ENCODE measurements at regions not wholly inside any gene's neighbourhood (a gene's known extent, or its start where the extent isn't known, plus 50 kb on each side); places are given as distances from the start of the nearest gene placed in this dataset.

DNA sequence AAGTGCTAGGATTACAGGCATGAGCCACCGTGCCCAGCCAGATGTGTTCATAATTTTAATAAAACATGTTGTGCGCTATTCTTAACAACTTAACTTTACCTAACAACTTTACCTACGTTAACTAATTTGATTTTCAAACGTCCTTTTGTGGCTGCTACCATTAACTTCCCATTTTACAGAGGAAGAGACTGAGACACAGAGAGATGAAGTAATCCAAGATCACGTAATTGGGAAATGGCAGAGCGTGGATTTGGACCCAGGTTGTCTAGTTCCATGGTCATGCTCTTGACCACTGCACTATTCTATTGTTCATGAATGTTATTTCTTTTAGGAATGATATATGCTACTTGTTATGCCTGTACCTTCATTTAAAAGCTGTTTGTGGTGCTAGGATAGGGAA, 80.3 kb upstream of the MTPN start:
- no peak for DNase-seq

DNA sequence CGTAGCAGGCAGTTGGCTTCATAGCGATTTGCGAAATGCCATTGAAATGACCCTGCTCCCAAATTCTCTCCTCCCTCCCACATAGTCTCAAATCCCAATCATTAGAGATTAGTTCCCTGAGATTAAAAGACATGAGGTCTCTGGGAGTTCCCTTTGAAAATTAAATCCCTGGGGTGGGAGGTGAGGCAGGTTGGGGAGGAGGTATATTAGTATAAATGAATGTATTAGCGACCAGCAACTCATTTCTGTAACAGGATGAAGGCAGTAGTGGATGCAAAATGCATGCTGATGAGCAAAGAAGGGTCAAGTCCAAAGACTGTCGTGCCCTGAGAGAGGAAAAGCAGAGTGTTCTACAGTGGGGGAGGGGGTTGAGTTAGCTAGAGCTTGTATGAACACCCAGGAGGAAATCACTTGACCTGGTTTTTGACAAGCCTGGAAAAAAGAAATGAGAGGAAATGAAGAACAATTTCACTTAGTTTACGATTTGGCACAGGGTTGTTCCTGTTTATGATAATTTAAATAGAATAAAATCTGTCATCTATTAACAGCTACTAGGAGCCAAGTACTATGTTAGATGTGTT, 79.6 kb upstream of the MTPN start:
- DNase-seq: no peak

DNA sequence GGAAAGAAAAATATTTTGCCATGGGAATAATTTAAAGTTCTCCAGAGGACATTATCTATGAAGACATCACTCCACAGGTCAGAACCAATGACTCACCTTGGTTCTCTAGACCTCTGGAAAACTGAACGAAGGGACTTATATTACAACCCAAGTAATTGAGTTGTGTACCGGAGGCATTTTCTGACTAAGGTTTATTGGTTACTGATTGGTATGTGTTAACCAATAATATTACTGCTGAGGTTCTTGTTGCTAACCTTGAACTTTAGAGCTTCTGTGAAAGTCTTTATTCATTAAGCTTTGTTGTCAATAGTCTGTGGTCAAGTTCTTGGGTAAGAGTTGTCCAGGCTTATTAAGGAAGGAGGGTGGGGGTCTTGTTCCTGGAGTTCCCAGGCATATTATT, 78.1 kb upstream of the MTPN start:
- DNase-seq: no peak

DNA sequence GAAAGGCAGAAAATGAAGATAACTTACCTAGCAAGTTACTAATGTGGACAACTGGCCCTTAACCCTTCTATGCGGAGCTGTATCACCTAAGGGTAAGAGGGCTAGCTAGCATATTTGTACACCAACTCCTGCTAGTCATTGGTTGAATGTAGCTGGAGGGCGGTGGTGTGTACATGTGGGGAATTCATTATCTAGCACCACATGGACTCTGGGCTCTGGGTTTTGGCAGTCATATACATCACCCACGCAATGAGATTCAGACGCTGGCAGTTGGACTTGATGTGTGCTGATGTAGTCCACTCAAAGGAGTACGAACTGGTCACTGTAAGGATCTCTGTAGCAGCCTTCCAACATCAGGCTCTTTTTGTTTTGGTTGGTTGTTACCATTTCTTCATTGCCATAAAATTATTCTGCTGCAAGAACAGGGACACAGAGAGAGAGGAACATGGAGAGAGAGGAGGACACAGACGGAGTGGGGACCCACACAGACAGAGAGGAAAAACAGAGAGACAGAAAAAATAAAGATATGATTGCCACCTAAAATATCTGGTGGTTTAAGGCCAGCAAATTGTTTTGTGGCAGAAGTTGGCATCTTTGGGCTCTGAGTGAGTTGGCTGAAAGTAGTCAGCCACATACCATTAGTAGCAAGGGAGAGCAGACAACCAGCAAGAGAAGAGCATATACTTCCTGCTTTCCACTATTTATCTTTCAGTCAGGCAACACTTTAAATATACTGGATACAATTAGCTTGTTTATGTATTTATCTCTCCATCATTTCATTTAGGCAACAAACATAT, 76.7 kb upstream of the MTPN start:
- DNase-seq: no peak

DNA sequence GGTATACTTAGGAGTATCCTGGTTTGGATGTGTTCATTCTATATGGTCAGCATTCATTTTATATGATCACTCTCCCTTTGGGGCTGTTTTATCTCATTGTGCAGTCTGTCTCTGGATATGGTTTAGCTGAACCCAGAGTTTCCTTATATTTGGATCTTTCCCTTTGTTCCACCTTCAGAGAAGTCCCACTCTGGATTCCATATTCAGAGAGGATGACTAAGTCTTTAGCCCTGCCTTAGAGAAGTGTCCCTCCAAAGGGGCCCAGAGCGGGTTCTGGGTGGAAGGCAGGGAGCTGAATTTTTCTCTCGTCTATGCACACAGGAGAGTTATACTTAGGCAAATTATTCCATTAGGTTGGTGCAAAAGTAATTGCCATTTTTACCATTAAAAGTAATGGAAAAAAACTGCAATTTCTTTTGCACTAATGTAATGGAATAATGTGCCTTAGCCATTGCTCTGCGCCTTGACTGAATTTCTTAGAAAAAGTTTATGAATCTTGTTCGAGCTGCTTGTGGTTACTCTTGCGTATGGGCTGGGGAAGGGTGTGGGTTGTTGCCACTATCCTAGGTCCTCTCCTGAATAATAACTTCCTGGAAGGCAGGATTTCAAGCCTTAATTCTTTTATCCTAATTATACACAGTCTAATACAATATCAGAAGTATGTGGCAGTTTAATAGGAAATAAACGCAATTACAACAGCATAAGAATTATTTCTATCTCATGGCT, 74.2 kb upstream of the MTPN start:
- DNase-seq: no peak

DNA sequence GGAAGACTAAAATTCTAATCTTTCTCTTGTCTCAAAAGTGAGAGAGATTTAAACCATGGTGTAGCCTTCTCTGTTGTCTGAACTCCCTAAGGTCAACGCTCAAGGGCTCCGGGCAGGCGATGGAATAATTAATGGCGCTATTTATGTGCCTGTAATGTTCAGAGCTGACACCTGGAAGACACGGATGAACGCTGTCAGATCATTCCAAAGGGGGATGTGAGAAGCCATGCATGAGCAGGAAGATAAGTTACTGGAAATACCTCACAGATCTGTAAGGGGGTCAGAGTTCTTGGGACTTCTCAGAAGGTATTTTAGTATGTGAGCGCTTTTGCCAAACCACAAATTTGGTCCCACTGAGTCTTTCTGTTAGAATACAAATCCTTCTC, 73.3 kb upstream of the MTPN start:
- DNase-seq: no peak

DNA sequence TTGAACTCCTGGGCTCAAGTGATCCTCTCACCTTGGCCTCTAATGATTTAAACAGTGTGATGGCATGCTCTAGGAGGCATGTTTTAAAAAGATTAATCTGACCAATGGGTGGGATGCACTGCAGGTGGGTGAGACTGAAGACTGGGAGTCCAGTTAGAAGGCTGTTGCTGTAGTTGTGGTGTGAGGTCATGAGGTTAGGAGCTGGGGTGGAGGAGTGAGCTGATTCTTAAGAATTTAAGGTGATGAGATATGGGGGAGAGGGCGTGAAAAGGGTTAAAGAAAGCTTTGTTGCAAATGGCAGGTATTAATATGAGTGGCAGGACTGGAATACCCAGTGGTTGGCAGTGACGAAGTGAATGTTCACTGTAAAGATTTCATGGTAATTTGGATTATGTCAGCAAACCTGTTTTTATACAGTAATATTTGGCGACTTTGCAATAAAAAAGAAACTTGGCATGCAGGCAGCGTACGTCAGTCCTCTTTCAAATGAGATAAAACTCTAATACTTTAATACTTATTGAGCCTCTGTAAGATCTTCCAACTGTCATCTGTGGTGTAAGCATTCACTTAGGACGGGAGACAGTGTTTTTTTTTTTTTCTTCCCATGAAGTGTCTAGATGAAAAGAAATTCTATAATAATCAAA, 72.8 kb upstream of the MTPN start:
- DNase-seq: no peak

DNA sequence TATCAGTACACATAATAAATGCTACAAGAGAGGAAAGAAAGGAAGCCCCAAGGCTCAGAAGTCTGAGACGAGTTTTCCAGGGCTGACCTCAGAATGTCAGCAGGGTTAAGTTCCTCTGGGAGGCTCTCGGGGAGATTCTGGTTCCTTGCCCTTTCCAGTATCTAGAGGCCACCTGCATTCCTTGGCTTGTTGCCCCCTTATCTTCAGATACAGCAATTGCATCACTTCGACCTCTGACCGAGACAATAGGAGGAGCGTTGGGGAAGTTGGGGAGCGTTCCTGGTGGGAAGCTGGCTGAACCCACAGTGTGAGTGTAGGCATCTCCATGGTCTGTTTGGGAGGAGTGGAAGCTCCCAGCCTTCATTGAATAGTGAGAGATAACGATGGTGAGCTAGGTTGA, 72.0 kb upstream of the MTPN start:
- peak; percentile 2 for DNase-seq

DNA sequence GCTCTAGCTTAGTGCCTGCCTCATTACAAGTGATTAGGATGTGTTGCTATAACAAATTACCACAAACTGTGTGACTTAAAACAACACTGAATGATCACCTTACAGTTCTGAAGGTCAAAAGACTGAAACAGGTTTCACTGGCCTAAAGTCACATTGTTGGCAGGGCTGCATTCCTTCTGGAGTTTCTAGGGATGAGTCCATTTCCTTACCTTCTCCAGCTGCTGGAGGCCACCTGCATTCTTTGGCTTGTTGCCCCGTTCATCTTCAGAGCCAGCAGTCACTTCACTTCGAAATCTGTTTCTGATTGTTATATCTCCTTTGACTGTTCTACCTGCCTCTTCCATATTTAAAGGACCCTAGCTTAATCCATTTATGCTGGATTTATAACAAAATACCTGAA, 69.4 kb upstream of the MTPN start:
- no peak for DNase-seq

DNA sequence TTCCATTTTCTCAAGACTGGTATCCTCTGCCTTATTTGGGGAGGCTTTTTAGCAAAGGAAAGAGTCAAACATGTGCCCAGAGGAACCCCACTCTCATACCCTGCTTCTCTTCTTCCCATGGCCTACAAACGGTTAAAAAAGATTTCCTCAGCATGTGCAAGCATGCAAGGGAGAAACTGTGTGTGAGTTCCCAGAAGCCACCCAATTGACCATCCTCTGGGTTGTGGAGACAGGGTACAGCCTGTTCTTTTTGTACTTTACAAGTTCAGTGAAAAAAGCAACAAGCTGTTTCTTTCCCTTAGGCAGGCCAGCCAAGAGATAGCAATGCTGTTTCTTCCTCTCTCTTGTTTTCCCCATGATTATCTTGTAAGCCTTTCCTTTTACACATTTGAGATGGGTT, 68.8 kb upstream of the MTPN start:
- no peak for DNase-seq

DNA sequence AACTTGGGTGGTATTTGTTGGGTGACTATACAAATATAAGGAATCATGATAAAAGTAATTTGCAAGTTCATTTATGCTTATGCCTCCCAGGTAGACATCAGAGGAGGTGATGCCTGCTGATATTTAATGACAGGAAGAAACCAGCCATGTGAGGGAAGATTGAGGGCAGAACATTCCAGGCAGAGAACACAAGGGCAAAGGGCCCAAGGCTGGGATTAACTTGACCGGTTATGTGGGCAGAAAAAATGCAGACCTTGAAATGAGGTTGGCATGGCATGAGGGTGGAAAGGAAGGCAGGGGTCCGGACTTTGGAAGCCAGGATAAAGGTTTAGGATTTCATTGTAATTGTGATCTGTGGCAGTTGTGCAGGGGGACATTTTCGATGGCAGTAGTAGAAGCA, 68.0 kb upstream of the MTPN start:
- no peak for DNase-seq

DNA sequence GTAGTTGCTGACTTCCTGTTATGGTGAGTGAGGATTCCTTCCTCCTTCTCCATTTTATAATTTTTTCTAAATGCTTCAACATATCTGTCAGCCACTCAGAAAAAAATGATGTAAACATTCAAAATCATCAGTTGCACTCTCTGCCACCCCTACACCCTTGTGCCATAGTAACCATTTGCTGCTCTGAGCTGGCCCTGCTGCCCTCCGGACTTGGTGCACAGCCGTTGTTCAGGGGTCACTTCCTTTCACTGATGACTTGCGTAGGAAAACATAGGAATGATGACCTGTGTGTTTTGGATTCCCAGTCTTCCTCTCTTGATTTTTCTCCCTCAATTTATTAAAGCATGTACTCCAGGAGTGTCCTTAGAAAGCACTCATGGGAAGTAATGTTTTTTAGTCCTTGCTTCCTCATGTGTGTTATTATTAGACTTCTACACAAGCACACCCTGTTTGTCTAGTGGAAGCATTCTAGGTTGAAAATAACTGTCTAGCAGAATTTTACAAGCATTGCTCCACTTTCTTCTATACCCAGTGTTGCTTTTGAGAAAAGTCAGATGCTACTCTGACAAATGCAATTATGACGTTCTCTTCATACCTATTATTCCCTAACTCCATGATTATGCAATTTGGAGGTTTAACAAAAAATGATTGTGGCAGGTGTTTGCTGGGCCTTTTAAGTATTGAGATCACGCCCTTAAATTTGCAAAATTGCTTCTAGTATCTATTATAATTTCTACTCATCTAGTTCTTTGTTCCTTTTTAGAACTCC, 62.6 kb upstream of the MTPN start:
- no peak for DNase-seq

DNA sequence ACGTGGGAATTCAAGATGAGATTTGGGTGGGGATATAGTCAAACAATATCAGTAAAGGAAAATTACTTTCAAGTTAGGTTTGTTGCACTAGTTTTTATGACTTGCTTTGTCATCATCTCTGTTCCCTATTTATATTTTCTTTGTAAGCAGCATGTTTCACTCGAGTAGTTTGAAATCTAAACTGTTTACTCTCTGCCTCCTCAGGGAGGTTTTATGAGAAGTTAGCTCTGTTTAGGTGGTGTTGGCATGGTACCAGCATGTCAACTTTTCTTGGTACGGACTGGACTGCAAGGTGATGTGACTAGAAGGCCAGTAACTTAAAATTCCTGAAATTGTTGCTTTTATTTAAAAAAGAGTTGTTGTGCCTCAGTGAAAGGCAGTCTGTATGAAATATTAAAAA, 59.2 kb upstream of the MTPN start:
- DNase-seq: no peak

DNA sequence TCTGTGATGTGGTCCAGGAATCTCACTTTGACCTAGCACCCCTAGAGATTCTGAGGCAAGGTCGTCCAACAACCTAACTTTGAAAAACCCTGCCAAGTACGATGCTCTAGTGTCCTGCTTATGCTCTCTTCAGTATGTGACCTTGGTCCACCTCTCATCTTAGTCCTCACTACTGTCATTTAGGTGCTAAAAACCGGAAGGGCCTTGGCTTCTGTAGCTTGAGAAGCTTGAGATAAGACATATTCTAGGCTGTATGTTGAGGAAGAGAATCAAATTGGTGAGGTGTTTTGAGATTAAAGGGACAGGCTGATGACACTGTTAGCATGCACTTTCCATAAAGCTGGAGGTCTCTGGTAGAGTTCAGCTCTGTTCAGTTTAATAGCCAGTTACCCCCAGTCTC, 57.0 kb upstream of the MTPN start:
- DNase-seq: peak; percentile 15

DNA sequence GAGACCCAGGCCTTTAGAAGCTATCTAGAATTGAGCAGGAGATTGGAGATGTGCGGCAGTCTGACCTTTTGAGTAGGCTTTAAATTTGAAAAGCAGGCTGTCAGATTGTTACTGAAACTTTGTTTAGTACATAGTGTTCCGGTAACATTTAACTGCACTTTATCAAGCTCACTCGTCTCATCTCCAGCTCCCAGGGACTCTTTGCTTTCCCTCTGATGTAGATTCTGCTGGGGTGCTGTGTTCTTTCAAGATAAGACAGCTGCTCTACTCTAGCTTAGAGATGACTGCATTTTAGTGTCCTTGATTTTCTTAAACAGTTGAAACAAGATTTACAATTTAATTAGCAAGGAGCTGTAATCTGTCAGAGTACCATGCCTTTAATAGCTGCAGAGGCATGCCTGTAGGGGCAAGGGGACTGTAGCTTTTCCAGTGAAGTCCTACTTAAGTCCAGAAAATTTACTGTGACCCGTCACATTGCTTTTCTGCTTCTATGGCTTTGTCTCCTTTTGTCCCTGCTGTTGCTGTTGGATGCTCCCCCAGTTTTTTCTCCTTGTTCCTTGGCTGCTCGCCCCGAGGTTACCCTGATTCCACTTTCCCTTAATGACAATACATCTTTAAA, 56.4 kb upstream of the MTPN start:
- DNase-seq: peak; percentile 71

DNA sequence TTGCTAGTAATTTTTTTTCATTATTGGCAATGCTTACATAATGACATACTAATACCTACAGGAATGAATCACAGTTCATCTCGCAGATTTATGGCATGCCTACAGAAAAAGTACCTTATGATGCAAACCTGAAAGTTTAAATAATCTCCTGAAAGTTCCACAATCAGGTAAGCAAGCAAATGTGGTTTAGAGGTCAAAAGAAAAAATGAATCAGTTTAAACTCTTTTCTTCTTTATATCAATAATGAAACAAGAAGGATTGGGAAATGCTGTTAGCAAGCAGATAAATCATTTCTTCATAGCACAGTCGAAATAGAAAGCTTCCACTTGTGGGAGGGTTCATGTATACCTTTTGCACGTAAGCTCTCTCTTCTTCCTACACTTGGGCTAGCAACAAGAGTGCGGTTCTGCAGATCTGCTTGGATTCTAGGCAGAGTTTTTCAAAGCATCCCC, 53.7 kb upstream of the MTPN start:
- DNase-seq: no peak

DNA sequence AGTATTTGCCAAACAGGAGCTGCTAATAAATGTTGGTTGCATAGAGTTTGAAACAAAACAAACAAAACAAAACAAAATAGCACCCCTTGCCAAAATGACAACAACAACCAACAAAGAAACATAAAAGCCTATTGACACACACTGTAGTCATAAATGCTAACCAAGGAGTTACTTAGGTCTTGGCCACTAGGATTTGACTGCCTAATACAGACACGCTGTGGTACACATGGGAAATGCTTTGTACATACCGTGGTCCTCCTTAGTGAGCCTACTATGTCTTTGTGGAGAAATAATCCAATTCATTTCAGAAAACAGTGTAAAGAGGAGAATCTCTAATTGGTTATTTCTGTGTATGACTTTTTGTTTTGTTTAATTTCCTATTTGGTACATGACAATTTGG, 53.2 kb upstream of the MTPN start:
- no peak for DNase-seq

DNA sequence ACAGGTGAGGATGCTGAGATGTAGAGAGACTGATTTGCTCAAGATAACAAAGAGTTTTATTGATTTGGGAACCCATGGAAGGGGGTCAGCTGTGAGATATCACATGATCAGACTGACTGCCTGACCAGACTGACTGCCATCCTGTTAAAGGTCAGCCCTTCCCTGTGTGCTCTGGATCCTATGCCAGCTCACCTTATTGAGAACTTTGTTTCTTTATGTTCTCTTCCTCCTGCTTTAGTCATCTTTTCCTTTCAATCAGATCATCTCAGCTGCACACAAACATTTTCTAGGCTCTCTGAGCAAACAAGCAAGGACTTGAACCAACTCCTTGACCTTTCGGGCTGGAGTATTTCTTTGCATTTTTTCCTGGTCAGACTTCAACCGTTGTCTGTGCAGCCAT, 50.0 kb upstream of the MTPN start:
- DNase-seq: no peak
